ENCODE measurements at regions not wholly inside any gene's neighbourhood (a gene's known extent, or its start where the extent isn't known, plus 50 kb on each side); places are given as distances from the start of the nearest gene placed in this dataset.

DNA sequence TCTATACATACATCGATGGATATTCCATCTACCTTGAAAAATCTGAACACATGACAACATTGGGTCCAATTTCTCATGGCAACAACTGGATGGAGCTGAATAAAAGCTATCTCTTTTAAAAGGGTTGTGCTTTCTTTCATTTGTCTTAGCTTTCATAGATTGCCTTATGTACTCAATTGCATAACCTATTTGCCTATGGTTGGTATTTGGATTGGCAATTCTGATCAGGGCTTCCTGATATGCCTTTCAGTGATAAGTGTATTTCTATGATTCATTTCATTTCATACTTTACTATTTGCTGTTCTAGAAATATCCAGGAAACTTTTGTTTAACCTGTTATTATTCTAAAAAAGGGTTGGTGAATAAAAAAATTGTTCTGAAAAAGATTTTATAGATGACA lies 509.9 kb downstream of the GRXCR1 start:
- H3K27me3 ChIP-seq (ENCODE audit: control insufficient read depth in 2 of 2, insufficient read depth in 2 of 2, low read length in 2 of 2) = no peaks in the 10 kb centered on the region
- H3K27ac ChIP-seq (ENCODE audit: insufficient read depth, low read depth, low read length) = no peak overlapping the region
- FAIRE-seq = no peak
- H3K4me2 ChIP-seq (ENCODE audit: insufficient read depth, low read length) = no peak overlapping the region
- H3K4me1 ChIP-seq (ENCODE audit: control insufficient read depth, extremely low read depth, insufficient read depth, low read length) = no peaks in the 10 kb centered on the region
- intact Hi-C loops (cut with micrococcal nuclease) (no loop called here), dilution Hi-C loops (cut with MboI; ENCODE audit: extremely low pct_ligation_motif_present, low sequenced_read_pairs) (no loop called here)
- no peaks in the 10 kb centered on the region for H3K79me2 ChIP-seq (ENCODE audit: control insufficient read depth, insufficient read depth, low read length)
- ChIA-PET POLR2A (no interaction called here), CTCF (no interaction called here)
- H3K9me3 ChIP-seq (replicated peaks; ENCODE audit: control insufficient read depth, insufficient read depth, low read length) = no peaks in the 10 kb centered on the region
- no TSS peak for BruUV-seq (replicated peaks)
- H3K36me3 ChIP-seq (ENCODE audit: control insufficient read depth in 2 of 2, extremely low read depth in 1 of 2, insufficient read depth in 2 of 2, low read length in 2 of 2) = no peaks in the 10 kb centered on the region
- DNase-seq (ENCODE audit: low read depth, low spot score) = no peak
- no peak overlapping the region for H3K4me3 ChIP-seq (replicated peaks in 1 of 3; ENCODE audit: insufficient read depth in 1 of 3, low read depth in 1 of 3, low read length in 3 of 3)
- H3K9me1 ChIP-seq (replicated peaks; ENCODE audit: control insufficient read depth, extremely low read depth, insufficient read depth, low read length) = no peaks in the 10 kb centered on the region
- H2AFZ ChIP-seq (ENCODE audit: low read depth, low read length) = no peak overlapping the region
- H4K20me1 ChIP-seq (replicated peaks; ENCODE audit: control insufficient read depth, extremely low read depth, insufficient read depth, low read length) = no peaks in the 10 kb centered on the region
- H3K9ac ChIP-seq (replicated peaks; ENCODE audit: extremely low read depth, insufficient read depth, low read length) = no peak overlapping the region
- TF ChIP-seq POLR2A (IDR thresholded peaks at IDR 0.05; ENCODE audit: low read depth, low read length) (no peak), FOS (IDR thresholded peaks at IDR 0.05; ENCODE audit: borderline replicate concordance, insufficient read depth, low read length) (no peak)
- TF ChIP-seq, protein P1, sequence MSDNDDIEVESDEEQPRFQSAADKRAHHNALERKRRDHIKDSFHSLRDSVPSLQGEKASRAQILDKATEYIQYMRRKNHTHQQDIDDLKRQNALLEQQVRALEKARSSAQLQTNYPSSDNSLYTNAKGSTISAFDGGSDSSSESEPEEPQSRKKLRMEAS (IDR thresholded peaks at IDR 0.05; ENCODE audit: insufficient read depth, insufficient read length) = no peak
- TF ChIP-seq, protein P2, sequence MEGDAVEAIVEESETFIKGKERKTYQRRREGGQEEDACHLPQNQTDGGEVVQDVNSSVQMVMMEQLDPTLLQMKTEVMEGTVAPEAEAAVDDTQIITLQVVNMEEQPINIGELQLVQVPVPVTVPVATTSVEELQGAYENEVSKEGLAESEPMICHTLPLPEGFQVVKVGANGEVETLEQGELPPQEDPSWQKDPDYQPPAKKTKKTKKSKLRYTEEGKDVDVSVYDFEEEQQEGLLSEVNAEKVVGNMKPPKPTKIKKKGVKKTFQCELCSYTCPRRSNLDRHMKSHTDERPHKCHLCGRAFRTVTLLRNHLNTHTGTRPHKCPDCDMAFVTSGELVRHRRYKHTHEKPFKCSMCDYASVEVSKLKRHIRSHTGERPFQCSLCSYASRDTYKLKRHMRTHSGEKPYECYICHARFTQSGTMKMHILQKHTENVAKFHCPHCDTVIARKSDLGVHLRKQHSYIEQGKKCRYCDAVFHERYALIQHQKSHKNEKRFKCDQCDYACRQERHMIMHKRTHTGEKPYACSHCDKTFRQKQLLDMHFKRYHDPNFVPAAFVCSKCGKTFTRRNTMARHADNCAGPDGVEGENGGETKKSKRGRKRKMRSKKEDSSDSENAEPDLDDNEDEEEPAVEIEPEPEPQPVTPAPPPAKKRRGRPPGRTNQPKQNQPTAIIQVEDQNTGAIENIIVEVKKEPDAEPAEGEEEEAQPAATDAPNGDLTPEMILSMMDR (IDR thresholded peaks at IDR 0.05; ENCODE audit: extremely low read depth in 1 of 2, insufficient read depth in 1 of 2, low read depth in 1 of 2, low read length in 2 of 2) = no peak

DNA sequence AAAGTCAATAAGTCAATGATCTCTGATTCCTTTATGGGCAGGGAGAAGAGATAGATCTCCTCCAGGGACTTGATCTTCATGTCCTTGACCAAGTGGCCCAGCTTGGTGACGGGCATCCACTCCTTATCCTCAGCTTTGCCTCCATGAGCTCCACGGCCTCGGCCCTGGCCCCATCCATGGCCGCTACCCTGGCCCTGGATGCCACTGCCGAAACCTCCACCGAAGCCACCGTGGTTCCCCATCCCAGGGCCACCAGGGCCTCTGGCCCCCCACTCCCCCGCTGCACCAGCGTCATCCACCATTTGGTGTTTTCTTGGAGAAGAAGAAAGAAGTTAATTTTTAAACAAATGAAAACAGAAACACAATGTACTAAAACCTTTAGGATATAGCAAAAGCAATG lies 518.1 kb downstream of the GRXCR1 start:
- no peak overlapping the region for H3K4me3 ChIP-seq (replicated peaks in 1 of 3; ENCODE audit: insufficient read depth in 1 of 3, low read depth in 1 of 3, low read length in 3 of 3)
- no TSS peak for BruUV-seq (replicated peaks)
- CTCF ChIA-PET = no interaction called here
- no peak overlapping the region for H2AFZ ChIP-seq (ENCODE audit: low read depth, low read length)
- no peaks in the 10 kb centered on the region for H3K36me3 ChIP-seq (ENCODE audit: control insufficient read depth in 2 of 2, extremely low read depth in 1 of 2, insufficient read depth in 2 of 2, low read length in 2 of 2)
- TF ChIP-seq EZH2 (IDR thresholded peaks at IDR 0.05; ENCODE audit: borderline replicate concordance, low read depth, low read length, severe bottlenecking) (no peak), MYC (IDR thresholded peaks at IDR 0.05; ENCODE audit: low read depth, low read length) (no peak), JUN (IDR thresholded peaks at IDR 0.05; ENCODE audit: borderline replicate concordance, insufficient read depth, insufficient read length, low read depth) (no peak), POLR2A (IDR thresholded peaks at IDR 0.05; ENCODE audit: low read depth, low read length) (no peak), POLR2AphosphoS5 (IDR thresholded peaks at IDR 0.05; ENCODE audit: insufficient read depth, low read depth, low read length) (no peak), GATA2 (IDR thresholded peaks at IDR 0.05; ENCODE audit: insufficient read depth, insufficient read length, low read depth, low read length) (no peak), FOS (IDR thresholded peaks at IDR 0.05; ENCODE audit: borderline replicate concordance, insufficient read depth, low read length) (no peak)
- TF ChIP-seq, protein P1 (IDR thresholded peaks at IDR 0.05; ENCODE audit: insufficient read depth, insufficient read length) = no peak
- TF ChIP-seq, protein P2 (IDR thresholded peaks at IDR 0.05; ENCODE audit: extremely low read depth in 1 of 2, insufficient read depth in 1 of 2, low read depth in 1 of 2, low read length in 2 of 2) = no peak
- no peak overlapping the region for H3K9ac ChIP-seq (replicated peaks; ENCODE audit: extremely low read depth, insufficient read depth, low read length)
- no peak overlapping the region for H3K4me2 ChIP-seq (ENCODE audit: insufficient read depth, low read length)
- POLR2A ChIA-PET = no interaction called here
- no peaks in the 10 kb centered on the region for H3K27me3 ChIP-seq (ENCODE audit: control insufficient read depth in 2 of 2, insufficient read depth in 2 of 2, low read length in 2 of 2)
- H3K79me2 ChIP-seq (ENCODE audit: control insufficient read depth, insufficient read depth, low read length) = no peaks in the 10 kb centered on the region
- H3K9me3 ChIP-seq (replicated peaks; ENCODE audit: control insufficient read depth, insufficient read depth, low read length) = no peaks in the 10 kb centered on the region
- FAIRE-seq (no peak), DNase-seq (ENCODE audit: low read depth, low spot score) (no peak)
- no peaks in the 10 kb centered on the region for H3K9me1 ChIP-seq (replicated peaks; ENCODE audit: control insufficient read depth, extremely low read depth, insufficient read depth, low read length)
- dilution Hi-C loops (cut with MboI; ENCODE audit: extremely low pct_ligation_motif_present, low sequenced_read_pairs) (no loop called here), intact Hi-C loops (cut with micrococcal nuclease) (no loop called here)
- no peaks in the 10 kb centered on the region for H4K20me1 ChIP-seq (replicated peaks; ENCODE audit: control insufficient read depth, extremely low read depth, insufficient read depth, low read length)
- H3K4me1 ChIP-seq (ENCODE audit: control insufficient read depth, extremely low read depth, insufficient read depth, low read length) = no peaks in the 10 kb centered on the region
- no peak overlapping the region for H3K27ac ChIP-seq (ENCODE audit: insufficient read depth, low read depth, low read length)
